Lung (tissue), 11 donors: ENCODE measurements at regions not wholly inside any gene's neighbourhood (a gene's known extent, or its start where the extent isn't known, plus 50 kb on each side); places are given as distances from the start of the nearest gene placed in this dataset.

Experiments used
- ATAC-seq: fragments of 200-7000 bp; cut with Tn5 transposase; one replicate; pipeline ENCODE4 v1.9.1; 2020; ENCODE audit warnings: moderate number of reproducible peaks; ENCODE audit not compliant: insufficient read depth, low FRiP score
- DNase-seq, 3 donors: peaks; one replicate each; pipeline ENCODE4 v3.0.0-alpha.2; 2013 to 2017
- H3K27ac ChIP-seq, 2 donors: one replicate each; pipeline ENCODE4 v1.5.1; 2013; ENCODE audit warnings: mild to moderate bottlenecking in 2 of 2, moderate library complexity in 2 of 2, control low read depth in 1 of 2, inconsistent platforms in 1 of 2, low read depth in 1 of 2, low read length in 1 of 2
- H3K27me3 ChIP-seq, 3 donors: one replicate each; pipeline ENCODE4 v1.5.1; 2013; ENCODE audit warnings: low read length in 2 of 3; ENCODE audit not compliant: control insufficient read depth in 3 of 3, insufficient read depth in 3 of 3
- H3K36me3 ChIP-seq, 4 donors: one replicate each; pipeline ENCODE4 v1.5.1; 2013; ENCODE audit warnings: low read length in 4 of 4, mild to moderate bottlenecking in 1 of 4, moderate library complexity in 1 of 4; ENCODE audit not compliant: control insufficient read depth in 4 of 4, insufficient read depth in 4 of 4
- H3K4me1 ChIP-seq, 5 donors: one replicate each; pipeline ENCODE4 v1.5.1; 2013; ENCODE audit warnings: low read length in 5 of 5, mild to moderate bottlenecking in 2 of 5, moderate library complexity in 1 of 5; ENCODE audit not compliant: control insufficient read depth in 5 of 5, insufficient read depth in 5 of 5
- H3K4me3 ChIP-seq: one replicate; pipeline ENCODE4 v1.5.1; 2013; ENCODE audit warnings: mild to moderate bottlenecking, control low read depth, moderate library complexity
- H3K9ac ChIP-seq, 2 donors: one replicate each; pipeline ENCODE4 v1.5.1; 2013; ENCODE audit warnings: low read length in 2 of 2, control low read depth in 1 of 2; ENCODE audit not compliant: insufficient read depth in 1 of 2
- H3K9me3 ChIP-seq, 4 donors: one replicate each; pipeline ENCODE4 v1.5.1; 2013; ENCODE audit warnings: low read length in 3 of 4, mild to moderate bottlenecking in 1 of 4, moderate library complexity in 1 of 4; ENCODE audit not compliant: control insufficient read depth in 4 of 4, insufficient read depth in 3 of 4
- WGBS, 2 donors: extraction: QIAGEN DNeasy Blood & Tissue Kit; methylation state at CpG; one replicate each; pipeline ENCODE4 v1.1.7; 2013; 5-methylcytosine and 5-hydroxymethylcytosine counted together
- TF ChIP-seq, protein P1 (sequence below): IDR thresholded peaks from 2 replicates; pipeline ENCODE4 v1.5.1; 2012; ENCODE audit warnings: mild to moderate bottlenecking; ENCODE audit errors: control extremely low read depth, extremely low read depth
- donor health status: control.
- donor health status: control.
- donor health status: Bipolar disorder and iron deficiency.
- donor health status: healthy.
- donor health status: DM: yes; HTN: yes; CAD: no.

GRCh38 chr4:7120341-7120740 is 52.5 kb upstream of the GRPEL1 start:
- TF ChIP-seq, protein P1, sequence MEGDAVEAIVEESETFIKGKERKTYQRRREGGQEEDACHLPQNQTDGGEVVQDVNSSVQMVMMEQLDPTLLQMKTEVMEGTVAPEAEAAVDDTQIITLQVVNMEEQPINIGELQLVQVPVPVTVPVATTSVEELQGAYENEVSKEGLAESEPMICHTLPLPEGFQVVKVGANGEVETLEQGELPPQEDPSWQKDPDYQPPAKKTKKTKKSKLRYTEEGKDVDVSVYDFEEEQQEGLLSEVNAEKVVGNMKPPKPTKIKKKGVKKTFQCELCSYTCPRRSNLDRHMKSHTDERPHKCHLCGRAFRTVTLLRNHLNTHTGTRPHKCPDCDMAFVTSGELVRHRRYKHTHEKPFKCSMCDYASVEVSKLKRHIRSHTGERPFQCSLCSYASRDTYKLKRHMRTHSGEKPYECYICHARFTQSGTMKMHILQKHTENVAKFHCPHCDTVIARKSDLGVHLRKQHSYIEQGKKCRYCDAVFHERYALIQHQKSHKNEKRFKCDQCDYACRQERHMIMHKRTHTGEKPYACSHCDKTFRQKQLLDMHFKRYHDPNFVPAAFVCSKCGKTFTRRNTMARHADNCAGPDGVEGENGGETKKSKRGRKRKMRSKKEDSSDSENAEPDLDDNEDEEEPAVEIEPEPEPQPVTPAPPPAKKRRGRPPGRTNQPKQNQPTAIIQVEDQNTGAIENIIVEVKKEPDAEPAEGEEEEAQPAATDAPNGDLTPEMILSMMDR, result no peak
- no peaks in the 10 kb centered on the region for H3K36me3 ChIP-seq
- no peak overlapping the region for H3K27ac ChIP-seq
- peaks cover 0 to 2% (median 0%) of the 10 kb centered on the region in 4 donors for H3K9me3 ChIP-seq
- peaks cover 0 to 8% (median 0%) of the 10 kb centered on the region in 5 donors for H3K4me1 ChIP-seq
- WGBS, 2 donors, result 55 to 62% methylated on average over 8 of the region's 8 CpGs
- peaks cover 0 to 3% (median 2%) of the 10 kb centered on the region in 3 donors for H3K27me3 ChIP-seq
- H3K9ac ChIP-seq, result no peak overlapping the region
- no peak overlapping the region for H3K4me3 ChIP-seq
- ATAC-seq (no peak), DNase-seq (no peak)

GRCh38 chr4:7118013-7118832 is 50.4 kb upstream of the GRPEL1 start:
- DNase-seq, result no peak
- Histone ChIP-seq H3K4me1 (no peaks in the 10 kb centered on the region), H3K9ac (no peak overlapping the region), H3K4me3 (no peak overlapping the region), H3K36me3 (no peaks in the 10 kb centered on the region), H3K27me3 (peaks cover 0 to 3% (median 2%) of the 10 kb centered on the region in 3 donors), H3K27ac (no peak overlapping the region), H3K9me3 (peaks cover 0 to 2% (median 0%) of the 10 kb centered on the region in 4 donors)
- ATAC-seq, result no peak
- 89 to 93% methylated on average over 2 of the region's 2 CpGs for WGBS, 2 donors
- TF ChIP-seq, protein P1, result no peak
